22Rv1 (cell line): ENCODE measurements at regions not wholly inside any gene's neighbourhood (a gene's known extent, or its start where the extent isn't known, plus 50 kb on each side); places are given as distances from the start of the nearest gene placed in this dataset.

ENCODE experiments used
- CTCF ChIP-seq: fragments of 450-650 bp; IDR thresholded peaks from 2 replicates; pipeline ENCODE4 v1.5.1; 2017; ENCODE audit warnings: mild to moderate bottlenecking
- ZFX ChIP-seq: fragments of 450-650 bp; IDR thresholded peaks from 2 replicates; pipeline ENCODE4 v1.6.1; 2017; ENCODE audit warnings: antibody characterized with exemption, borderline replicate concordance

DNA sequence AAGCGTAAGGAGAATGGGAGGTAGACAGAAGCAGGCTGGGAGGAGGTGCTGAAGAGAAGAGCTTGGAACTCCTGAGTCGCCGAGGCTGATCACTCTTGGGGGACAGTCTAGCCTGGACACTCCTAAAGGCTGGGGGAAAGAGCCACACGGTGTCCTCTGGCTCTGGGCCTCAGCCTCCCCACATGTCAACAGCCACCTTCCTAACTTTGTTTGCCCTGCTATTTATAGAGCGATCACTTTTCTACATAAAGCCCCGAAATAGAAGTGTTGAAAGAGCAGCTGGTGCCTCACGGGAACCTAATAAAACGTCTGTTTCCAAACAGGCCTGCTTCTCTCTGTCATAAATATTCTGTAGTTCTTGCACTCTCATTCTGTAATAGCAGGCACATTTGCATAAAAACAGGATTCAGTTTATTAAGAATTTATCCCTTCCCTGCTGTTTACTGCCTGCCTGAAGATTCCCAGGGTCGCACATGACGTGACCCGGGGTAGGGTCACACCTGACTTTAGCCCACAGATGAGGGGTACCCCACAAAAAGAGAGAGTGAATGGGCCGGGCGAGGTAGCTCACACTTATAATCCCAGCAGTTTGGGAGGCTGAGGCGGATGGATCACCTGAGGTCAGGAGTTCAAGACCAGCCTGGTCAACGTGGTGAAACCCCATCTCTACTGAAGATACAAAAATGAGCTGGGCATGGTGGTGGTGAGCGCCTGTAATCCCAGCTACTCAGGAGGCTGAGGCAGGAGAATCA is 212.5 kb downstream of the TOMM20 start:
- TF ChIP-seq CTCF, result no peak
- TF ChIP-seq ZFX, result no peak
